Natural killer cell (primary cell): ENCODE measurements at regions not wholly inside any gene's neighbourhood (a gene's known extent, or its start where the extent isn't known, plus 50 kb on each side); places are given as distances from the start of the nearest gene placed in this dataset.
"Not testable (repeated sequence)": the region's sequence is repeated elsewhere in the genome, so short reads cannot be mapped to it uniquely, and the experiment has no call there.

Experiments
- ATAC-seq, 3 donors: fragments of 150-1000 bp in 2 of 3; fragments of 200-7000 bp in 1 of 3; cut with Tn5 transposase; 1 replicate in 1 of 3; 2 replicates in 2 of 3; pipeline ENCODE4 v1.10.0; 2021; ENCODE audit warnings: mild to moderate bottlenecking in 2 of 3, moderate library complexity in 2 of 3
- DNase-seq, 2 donors: peaks; one replicate each; pipeline versions ENCODE4 v3.0.0 to v3.0.0-alpha.2; 2013 to 2021; ENCODE audit warnings: mixed read lengths in 1 of 2
- H3K27ac ChIP-seq: one replicate; pipeline ENCODE4 v1.5.1; 2013; ENCODE audit warnings: mild to moderate bottlenecking, low read length
- H3K27me3 ChIP-seq: one replicate; pipeline ENCODE4 v1.6.1; 2013; ENCODE audit warnings: low read length; ENCODE audit not compliant: control insufficient read depth, insufficient read depth
- H3K36me3 ChIP-seq: one replicate; pipeline ENCODE4 v1.6.1; 2013; ENCODE audit warnings: low read length; ENCODE audit not compliant: control insufficient read depth, insufficient read depth
- H3K4me1 ChIP-seq: one replicate; pipeline ENCODE4 v1.6.1; 2013; ENCODE audit warnings: low read length; ENCODE audit not compliant: control insufficient read depth, insufficient read depth
- H3K4me3 ChIP-seq: one replicate; pipeline ENCODE4 v1.5.1; 2013; ENCODE audit warnings: low read length
- H3K9me3 ChIP-seq: one replicate; pipeline ENCODE4 v1.6.1; 2013; ENCODE audit warnings: low read length; ENCODE audit not compliant: control insufficient read depth, insufficient read depth
- H3K27ac Mint-ChIP-seq, 2 donors: one replicate each; pipeline ENCODE4 v1.8.0; 2022; ENCODE audit warnings: mild to moderate bottlenecking in 2 of 2, mixed read lengths in 2 of 2, moderate library complexity in 1 of 2
- H3K27me3 Mint-ChIP-seq, 2 donors: one replicate each; pipeline ENCODE4 v1.8.0; 2022; ENCODE audit warnings: low read depth in 2 of 2, mixed read lengths in 2 of 2
- H3K36me3 Mint-ChIP-seq: one replicate; pipeline ENCODE4 v1.8.0; 2022; ENCODE audit warnings: mixed read lengths
- H3K4me1 Mint-ChIP-seq, 2 donors: one replicate each; pipeline ENCODE4 v1.8.0; 2022; ENCODE audit warnings: mixed read lengths in 2 of 2
- H3K4me3 Mint-ChIP-seq: one replicate; pipeline ENCODE4 v1.8.0; 2022; ENCODE audit warnings: mild to moderate bottlenecking, moderate library complexity, mixed read lengths
- H3K9me3 Mint-ChIP-seq, 2 donors: one replicate each; pipeline ENCODE4 v1.8.0; 2022; ENCODE audit warnings: mixed read lengths in 2 of 2
- WGBS: methylation state at CpG from one replicate; pipeline ENCODE4 v1.1.7; 2013; ENCODE audit warnings: missing lambda C conversion rate; ENCODE audit not compliant: insufficient coverage; 5-methylcytosine and 5-hydroxymethylcytosine counted together
- intact Hi-C: fragments of 100-400 bp; cut with micrococcal nuclease; formaldehyde crosslinking; loops from one replicate; pipeline ENCODE4 v1.14.2; 2022

- DNase-seq, H3K9me3 ChIP-seq, H3K4me1 ChIP-seq, H3K9me3 Mint-ChIP-seq, H3K27me3 ChIP-seq, H3K4me3 Mint-ChIP-seq, H3K27ac Mint-ChIP-seq, ATAC-seq, H3K27ac ChIP-seq, H3K36me3 ChIP-seq, H3K4me1 Mint-ChIP-seq, intact Hi-C loops, H3K4me3 ChIP-seq, H3K36me3 Mint-ChIP-seq: not testable (repeated sequence)
- peaks cover 42 to 50% of the 10 kb centered on the region in 2 donors for H3K27me3 Mint-ChIP-seq
- WGBS: 33% methylated on average over 1 of the region's 2 CpGs
Observed at GRCh38 chr12:54105809-54106208, 52.2 kb downstream of the HOXC4 start.

GRCh38 chr12:54106252-54106651 lies 52.6 kb downstream of the HOXC4 start:
- H3K9me3 ChIP-seq, H3K4me3 ChIP-seq, H3K9me3 Mint-ChIP-seq, H3K27ac Mint-ChIP-seq, H3K4me1 ChIP-seq, H3K27ac ChIP-seq, H3K27me3 ChIP-seq, intact Hi-C loops, H3K36me3 ChIP-seq, DNase-seq, H3K4me3 Mint-ChIP-seq, H3K36me3 Mint-ChIP-seq, ATAC-seq, H3K4me1 Mint-ChIP-seq: not testable (repeated sequence)
- peaks cover 37 to 49% of the 10 kb centered on the region in 2 donors for H3K27me3 Mint-ChIP-seq
- WGBS: 10% methylated on average over 28 of the region's 29 CpGs

GRCh38 chr12:54106803-54107579 lies 53.4 kb downstream of the HOXC4 start:
- not testable (repeated sequence) for H3K4me3 Mint-ChIP-seq
- WGBS: 10% methylated on average over 52 of the region's 56 CpGs

GRCh38 chr12:54112336-54112735 lies 58.7 kb downstream of the HOXC4 start:
- WGBS: 28% methylated on average over 6 of the region's 6 CpGs
- H3K27me3 ChIP-seq, H3K36me3 ChIP-seq, H3K27ac Mint-ChIP-seq, intact Hi-C loops, DNase-seq, H3K4me1 Mint-ChIP-seq, H3K4me3 ChIP-seq, H3K36me3 Mint-ChIP-seq, H3K4me1 ChIP-seq, H3K4me3 Mint-ChIP-seq, H3K9me3 ChIP-seq, H3K9me3 Mint-ChIP-seq, H3K27ac ChIP-seq, ATAC-seq: not testable (repeated sequence)
- peaks cover 18 to 41% of the 10 kb centered on the region in 2 donors for H3K27me3 Mint-ChIP-seq

More at GRCh38 chr12:54106803-54107579, 53.4 kb downstream of the HOXC4 start:
- H3K27ac Mint-ChIP-seq, H3K36me3 Mint-ChIP-seq, H3K27me3 ChIP-seq, H3K27ac ChIP-seq, H3K9me3 ChIP-seq, H3K9me3 Mint-ChIP-seq, H3K4me3 ChIP-seq, intact Hi-C loops, DNase-seq, H3K4me1 Mint-ChIP-seq, H3K4me1 ChIP-seq, H3K36me3 ChIP-seq, ATAC-seq: not testable (repeated sequence)
- H3K27me3 Mint-ChIP-seq: peaks cover 30 to 50% of the 10 kb centered on the region in 2 donors

- ATAC-seq, H3K36me3 Mint-ChIP-seq, H3K4me3 ChIP-seq, H3K27ac ChIP-seq, DNase-seq, H3K9me3 ChIP-seq, H3K36me3 ChIP-seq, H3K9me3 Mint-ChIP-seq, H3K4me1 Mint-ChIP-seq, intact Hi-C loops, H3K27ac Mint-ChIP-seq, H3K4me3 Mint-ChIP-seq, H3K27me3 ChIP-seq, H3K4me1 ChIP-seq: not testable (repeated sequence)
- peaks cover 37 to 40% of the 10 kb centered on the region in 2 donors for H3K27me3 Mint-ChIP-seq
- 18% methylated on average over 6 of the region's 6 CpGs for WGBS
Observed at GRCh38 chr12:54116055-54116454, 62.4 kb downstream of the HOXC4 start.

- H3K27me3 ChIP-seq, H3K9me3 ChIP-seq, H3K4me1 Mint-ChIP-seq, H3K36me3 ChIP-seq, H3K4me3 Mint-ChIP-seq, H3K4me3 ChIP-seq, H3K9me3 Mint-ChIP-seq, H3K27ac Mint-ChIP-seq, ATAC-seq, H3K36me3 Mint-ChIP-seq, intact Hi-C loops, DNase-seq, H3K27ac ChIP-seq, H3K4me1 ChIP-seq: not testable (repeated sequence)
- 82% methylated on average over 3 of the region's 4 CpGs for WGBS
- H3K27me3 Mint-ChIP-seq: peaks cover 40 to 49% of the 10 kb centered on the region in 2 donors
Observed at GRCh38 chr12:54117392-54117791, 63.8 kb downstream of the HOXC4 start.

GRCh38 chr12:54119082-54119481 lies 65.4 kb downstream of the HOXC4 start:
- H3K4me1 ChIP-seq, ATAC-seq, H3K4me3 ChIP-seq, H3K9me3 Mint-ChIP-seq, DNase-seq, H3K4me3 Mint-ChIP-seq, H3K27ac ChIP-seq, H3K36me3 ChIP-seq, intact Hi-C loops, H3K27me3 ChIP-seq, H3K36me3 Mint-ChIP-seq, H3K27ac Mint-ChIP-seq, H3K9me3 ChIP-seq, H3K4me1 Mint-ChIP-seq: not testable (repeated sequence)
- H3K27me3 Mint-ChIP-seq: peaks cover 43 to 65% of the 10 kb centered on the region in 2 donors
- no CpG with 5 or more reads among the region's 1 CpG for WGBS

GRCh38 chr12:54123981-54124380 lies 64.8 kb downstream of the SMUG1 start:
- H3K4me1 Mint-ChIP-seq, DNase-seq, H3K4me3 Mint-ChIP-seq, H3K9me3 ChIP-seq, intact Hi-C loops, H3K9me3 Mint-ChIP-seq, H3K4me3 ChIP-seq, H3K27ac ChIP-seq, H3K36me3 ChIP-seq, ATAC-seq, H3K36me3 Mint-ChIP-seq, H3K27ac Mint-ChIP-seq: not testable (repeated sequence)
- Histone ChIP-seq H3K4me1 (peaks cover 20% of the 10 kb centered on the region), H3K27me3 (peaks cover 37% of the 10 kb centered on the region)
- WGBS: 31% methylated on average over 4 of the region's 7 CpGs
- peaks cover 59 to 79% of the 10 kb centered on the region in 2 donors for H3K27me3 Mint-ChIP-seq
